C4-2B (cell line): ENCODE measurements at regions not wholly inside any gene's neighbourhood (a gene's known extent, or its start where the extent isn't known, plus 50 kb on each side); places are given as distances from the start of the nearest gene placed in this dataset.

ENCODE experiments used
- ZFX ChIP-seq: fragments of 450-650 bp; IDR thresholded peaks from 2 replicates; pipeline ENCODE4 v1.6.1; 2017
- TF ChIP-seq, protein P1 (sequence below): fragments of 450-650 bp; conservative IDR thresholded peaks from 2 replicates; pipeline ENCODE4 v1.5.1; 2017; ENCODE audit warnings: mild to moderate bottlenecking

- TF ChIP-seq ZFX, result no peak
- TF ChIP-seq, protein P1, sequence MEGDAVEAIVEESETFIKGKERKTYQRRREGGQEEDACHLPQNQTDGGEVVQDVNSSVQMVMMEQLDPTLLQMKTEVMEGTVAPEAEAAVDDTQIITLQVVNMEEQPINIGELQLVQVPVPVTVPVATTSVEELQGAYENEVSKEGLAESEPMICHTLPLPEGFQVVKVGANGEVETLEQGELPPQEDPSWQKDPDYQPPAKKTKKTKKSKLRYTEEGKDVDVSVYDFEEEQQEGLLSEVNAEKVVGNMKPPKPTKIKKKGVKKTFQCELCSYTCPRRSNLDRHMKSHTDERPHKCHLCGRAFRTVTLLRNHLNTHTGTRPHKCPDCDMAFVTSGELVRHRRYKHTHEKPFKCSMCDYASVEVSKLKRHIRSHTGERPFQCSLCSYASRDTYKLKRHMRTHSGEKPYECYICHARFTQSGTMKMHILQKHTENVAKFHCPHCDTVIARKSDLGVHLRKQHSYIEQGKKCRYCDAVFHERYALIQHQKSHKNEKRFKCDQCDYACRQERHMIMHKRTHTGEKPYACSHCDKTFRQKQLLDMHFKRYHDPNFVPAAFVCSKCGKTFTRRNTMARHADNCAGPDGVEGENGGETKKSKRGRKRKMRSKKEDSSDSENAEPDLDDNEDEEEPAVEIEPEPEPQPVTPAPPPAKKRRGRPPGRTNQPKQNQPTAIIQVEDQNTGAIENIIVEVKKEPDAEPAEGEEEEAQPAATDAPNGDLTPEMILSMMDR, result no peak
These were observed 268.9 kb upstream of the HSF2 start for GRCh38 chr6:122130518-122130917.
